T-helper 1 cell treated with Interleukin-12 subunit alpha and Interleukin-12 subunit beta and Interleukin-4 antibody, amounts not matched to agents 30 ng/mL and 1 ng/mL, for 36 hours (primary cell): ENCODE measurements at regions not wholly inside any gene's neighbourhood (a gene's known extent, or its start where the extent isn't known, plus 50 kb on each side); places are given as distances from the start of the nearest gene placed in this dataset.
"Not testable (repeated sequence)": the region's sequence is repeated elsewhere in the genome, so short reads cannot be mapped to it uniquely, and the experiment has no call there.

Experiments
- intact Hi-C: fragments of 100-400 bp; cut with micrococcal nuclease; formaldehyde crosslinking; loops from one replicate; pipeline ENCODE4 v1.15.1; 2024

DNA sequence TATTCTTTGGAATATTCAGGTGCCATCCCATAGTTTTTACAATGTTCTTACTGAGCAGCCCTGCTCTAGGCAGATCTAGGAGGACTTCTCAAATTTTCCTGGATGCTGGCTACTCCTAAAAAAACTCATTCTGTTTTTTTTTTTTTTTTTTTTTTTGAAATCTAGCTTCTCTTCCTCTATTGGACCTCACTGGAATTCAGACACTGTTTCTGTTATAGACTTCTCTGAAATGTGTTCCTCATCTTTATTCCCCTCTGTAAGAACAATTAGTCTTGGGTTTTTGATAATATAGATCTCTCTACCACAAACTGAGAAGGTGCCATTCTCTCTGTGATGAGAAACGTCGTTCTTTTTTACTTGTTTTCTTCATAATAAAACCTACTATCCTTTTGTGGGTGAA lies 115.3 kb upstream of the CCND2 start:
- intact Hi-C loops: no loop called here

DNA sequence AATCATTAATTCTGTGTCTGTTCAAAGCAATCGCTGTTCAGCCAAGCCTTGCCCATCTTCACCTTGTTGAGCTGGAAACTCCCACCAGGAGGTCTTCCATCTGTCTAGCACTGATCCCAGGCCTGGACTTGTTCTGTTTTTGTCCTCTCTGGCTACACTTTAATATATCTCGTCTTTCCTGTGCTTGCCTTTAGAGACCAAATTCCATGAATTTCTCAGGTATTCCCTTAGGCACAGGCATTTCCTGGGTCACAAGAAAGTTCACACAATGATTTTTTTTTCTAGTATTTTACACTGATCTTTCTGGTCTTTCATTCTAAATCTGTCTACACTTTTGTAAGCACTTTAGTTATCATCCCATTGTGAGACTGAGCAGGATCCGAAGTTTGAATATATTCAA lies 116.4 kb upstream of the CCND2 start:
- intact Hi-C loops: no loop called here

GRCh38 chr12:4156317-4156716 lies 117.2 kb upstream of the CCND2 start:
- intact Hi-C loops: loop anchor here (1.0 kb wide), 1 partner anchor 8 kb away; no protein-coding TSS in a partner anchor

DNA sequence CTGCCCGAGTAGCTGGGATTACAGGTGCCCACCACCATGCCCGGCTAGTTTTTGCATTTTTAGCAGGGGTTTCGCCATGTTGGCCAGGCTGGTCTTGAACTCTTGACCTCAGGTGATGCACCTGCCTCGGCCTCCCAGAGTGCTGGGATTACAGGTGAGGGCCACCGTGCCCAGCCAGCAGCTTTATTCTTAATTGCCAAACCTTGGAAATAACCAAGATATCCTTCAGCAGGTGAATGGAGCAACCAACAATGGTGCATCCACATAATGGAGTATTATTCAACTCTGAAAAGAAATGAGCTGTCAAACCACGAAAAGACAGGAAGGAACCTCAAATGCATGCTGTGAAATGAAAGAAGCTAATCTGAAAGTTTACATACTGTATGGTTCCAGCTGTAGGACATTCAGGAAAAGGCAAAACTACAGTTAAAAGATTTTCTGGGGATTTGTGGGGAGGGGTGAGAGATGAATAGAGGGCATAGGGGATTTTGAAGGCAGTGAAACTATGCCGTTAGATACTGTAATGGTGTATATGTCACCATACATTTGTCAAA lies 118.8 kb upstream of the CCND2 start:
- intact Hi-C loops: no loop called here

DNA sequence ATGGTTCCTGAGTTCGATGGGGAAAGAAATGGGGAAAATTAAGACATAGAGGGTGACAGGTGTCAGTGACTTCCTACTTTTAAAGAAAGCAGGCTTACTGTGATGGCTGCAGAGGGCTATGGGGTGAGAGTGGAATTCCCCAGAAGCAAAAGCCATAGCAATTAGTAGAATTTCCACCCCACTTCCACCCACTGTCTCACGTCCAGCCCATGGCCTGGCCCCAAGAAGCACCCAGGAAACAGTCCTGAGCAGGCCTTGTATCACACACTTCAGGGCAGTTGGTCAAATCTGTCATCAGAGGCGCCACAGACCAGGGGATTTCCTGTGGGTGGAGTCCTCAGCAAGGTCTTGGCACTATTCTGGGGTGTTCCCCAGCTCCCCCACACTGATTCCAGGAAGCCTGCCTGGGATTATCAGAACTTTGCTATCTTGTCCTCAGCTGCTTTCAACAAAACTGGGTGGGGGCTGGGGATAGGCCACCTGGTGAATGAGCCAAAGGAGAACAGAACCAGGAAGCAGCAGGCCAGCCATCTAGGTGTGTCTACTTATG lies 120.1 kb upstream of the CCND2 start:
- intact Hi-C loops: loop anchor here (1.0 kb wide), 4 partner anchors 10 to 119 kb away; no protein-coding TSS in a partner anchor

DNA sequence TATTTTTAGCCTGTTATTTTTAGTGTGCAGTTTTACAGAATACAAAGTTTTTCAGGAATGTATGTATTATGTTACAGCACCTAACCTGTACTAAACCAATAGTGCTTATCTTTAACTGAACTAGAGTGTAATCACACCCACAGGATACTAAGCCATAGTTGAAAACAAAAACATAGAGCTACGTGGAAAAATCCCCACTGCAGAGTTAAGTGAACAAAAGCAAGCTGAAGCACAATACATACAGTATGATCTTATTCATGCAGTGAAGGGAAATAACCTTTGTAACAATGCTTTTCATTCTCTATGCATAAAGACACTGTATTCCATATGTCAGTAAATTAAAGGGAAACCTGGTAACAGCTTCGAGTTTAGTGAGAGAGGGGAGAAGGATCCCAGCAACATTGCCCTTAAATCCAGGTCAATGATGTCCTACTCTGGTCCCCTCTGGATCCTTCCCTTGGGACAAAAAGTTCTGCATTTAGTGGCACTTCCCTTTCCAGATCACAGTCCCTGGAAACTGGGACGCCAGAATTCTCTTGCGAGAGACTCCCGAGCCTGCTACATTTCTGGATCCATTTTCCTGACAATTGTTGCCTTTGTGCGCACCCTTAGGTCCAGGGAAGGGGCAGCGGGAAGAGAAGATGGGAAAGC lies 121.3 kb upstream of the CCND2 start:
- intact Hi-C loops: loop anchor here (1.0 kb wide), 1 partner anchor 8 kb away; no protein-coding TSS in a partner anchor

DNA sequence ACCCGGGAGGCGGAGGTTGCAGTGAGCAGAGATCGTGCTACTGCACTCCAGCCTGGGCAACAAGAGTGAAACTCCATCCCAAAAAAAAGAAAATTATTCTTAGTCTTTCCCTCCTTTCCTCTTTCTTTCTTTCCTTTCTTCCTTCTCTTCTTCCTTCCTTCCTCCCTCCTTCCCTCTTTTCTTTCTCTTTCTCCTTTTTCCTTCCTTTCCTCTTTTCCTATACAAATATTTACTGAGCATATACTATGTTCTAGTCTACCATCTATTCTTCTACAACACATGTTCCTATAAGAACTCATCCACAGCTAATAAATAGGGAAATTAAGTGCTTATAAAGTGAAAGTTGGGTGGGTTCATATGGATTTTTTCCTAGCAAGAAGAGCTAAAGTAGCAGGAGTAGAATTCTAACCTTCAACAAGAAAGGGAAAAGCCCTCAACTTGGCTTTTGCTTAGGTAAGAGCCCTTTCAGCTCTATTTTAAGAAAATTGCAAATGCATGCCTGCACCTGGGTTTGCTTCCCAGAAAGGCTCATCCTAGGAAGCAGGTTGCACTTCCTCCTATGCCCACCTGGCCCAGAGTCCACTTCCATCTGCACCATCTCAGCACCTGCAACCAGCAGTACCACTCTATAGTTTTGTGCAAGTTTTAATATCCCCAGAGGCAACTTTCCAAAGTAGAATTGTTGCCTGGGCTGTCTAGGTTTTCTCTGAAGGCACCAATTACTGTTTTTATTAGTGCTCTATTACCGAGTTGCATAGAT lies 122.0 kb upstream of the CCND2 start:
- intact Hi-C loops: loop anchor here (1.0 kb wide), 1 partner anchor 9 kb away; no protein-coding TSS in a partner anchor

DNA sequence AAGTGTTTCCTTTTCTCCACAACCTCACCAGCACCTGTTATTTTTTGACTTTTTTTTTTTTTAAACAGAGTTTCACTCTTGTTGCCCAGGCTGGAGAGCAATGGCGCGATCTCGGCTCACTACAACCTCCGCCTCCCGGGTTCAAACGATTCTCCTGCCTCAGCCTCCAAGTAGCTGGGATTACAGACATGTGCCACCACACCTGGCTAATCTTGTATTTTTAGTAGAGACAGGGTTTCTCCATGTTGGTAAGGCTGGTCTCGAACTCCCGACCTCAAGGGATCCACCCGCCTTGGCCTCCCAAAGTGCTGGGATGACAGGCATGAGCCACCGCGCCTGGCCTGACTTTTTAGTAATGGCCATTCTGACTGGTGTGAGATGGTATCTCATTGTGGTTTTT lies 123.2 kb upstream of the CCND2 start:
- intact Hi-C loops: not testable (repeated sequence)

DNA sequence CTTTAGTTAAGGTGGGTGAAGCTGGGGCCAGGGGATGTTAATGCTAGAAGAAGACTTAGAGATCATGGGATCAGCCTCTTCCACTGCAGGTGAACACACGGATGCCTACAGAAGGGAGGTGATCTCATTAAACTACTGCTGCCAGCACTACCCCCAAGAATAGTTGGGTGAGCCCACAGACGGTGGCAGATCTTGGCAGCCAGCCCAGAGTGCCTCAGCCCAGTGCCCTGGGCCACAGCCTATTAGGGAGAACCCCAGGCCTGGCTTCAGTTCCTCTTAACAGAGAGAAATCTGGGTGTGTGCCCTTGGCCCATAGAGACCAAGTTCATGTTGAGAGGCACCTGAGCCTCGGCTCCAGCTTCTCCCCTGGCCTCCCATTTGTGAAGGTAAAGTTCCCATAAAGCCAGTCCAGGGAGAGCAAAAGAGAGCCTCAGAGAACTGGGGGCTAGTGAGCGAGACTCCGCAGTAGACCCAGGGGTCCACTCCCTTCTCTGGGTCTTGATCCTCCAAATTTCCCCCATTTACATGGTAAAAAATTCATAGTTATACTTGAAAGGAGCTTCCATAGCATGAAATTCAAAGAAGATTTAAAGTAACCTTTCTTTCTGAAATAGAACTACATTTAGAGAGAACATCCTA lies 125.0 kb upstream of the CCND2 start:
- intact Hi-C loops: loop anchor here (10.0 kb wide), 1 partner anchor 394 kb away; the partner anchor contains the start of gene CRACR2A

- intact Hi-C loops: loop anchor here (10.0 kb wide), 1 partner anchor 392 kb away; the partner anchor contains the start of gene CRACR2A
Observed at GRCh38 chr12:4147031-4147481, 126.5 kb upstream of the CCND2 start.

DNA sequence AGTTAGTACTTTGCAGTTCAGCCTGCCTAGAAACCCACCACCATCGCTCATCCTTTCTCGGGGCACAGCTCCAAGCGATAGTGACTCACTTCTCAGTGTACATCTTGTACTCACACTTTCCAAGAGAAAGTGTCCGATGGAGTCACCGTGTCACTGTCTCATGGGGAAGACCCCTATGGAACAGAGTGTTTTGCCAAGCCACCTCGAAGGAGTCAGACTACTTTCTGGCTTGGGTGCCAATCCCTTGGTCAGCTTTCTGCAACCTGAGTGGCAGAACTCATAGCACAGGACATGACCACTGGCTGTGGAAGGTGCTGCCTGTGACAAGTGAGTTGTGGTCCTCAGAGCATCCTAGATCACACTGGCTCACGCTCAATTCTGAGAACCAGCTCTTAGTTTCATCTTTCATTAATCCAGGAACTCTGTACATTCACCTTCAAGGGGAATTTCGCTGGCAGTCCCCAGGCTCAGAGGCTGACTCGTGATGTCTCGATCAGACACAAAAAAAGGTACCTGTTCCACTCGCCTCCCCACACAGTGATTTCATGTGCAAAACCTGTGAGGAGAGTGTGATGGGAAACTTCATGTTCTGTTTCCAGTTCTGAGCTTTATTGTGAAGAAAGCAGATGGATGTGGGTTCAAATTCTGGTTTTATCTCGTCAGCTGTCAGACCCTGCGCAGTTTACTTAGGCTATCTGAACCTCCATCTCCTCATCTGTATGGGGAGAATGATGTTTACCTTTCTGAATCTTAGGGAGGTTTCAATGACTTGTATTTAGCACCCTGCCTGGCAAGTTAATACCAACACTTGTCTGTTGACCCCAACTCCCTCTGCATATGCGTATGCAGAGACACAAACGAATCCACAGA lies 127.3 kb upstream of the CCND2 start:
- intact Hi-C loops: loop anchor here (1.0 to 10.0 kb wide), 3 partner anchors 32 to 391 kb away; partner anchors contain the start of gene CRACR2A

DNA sequence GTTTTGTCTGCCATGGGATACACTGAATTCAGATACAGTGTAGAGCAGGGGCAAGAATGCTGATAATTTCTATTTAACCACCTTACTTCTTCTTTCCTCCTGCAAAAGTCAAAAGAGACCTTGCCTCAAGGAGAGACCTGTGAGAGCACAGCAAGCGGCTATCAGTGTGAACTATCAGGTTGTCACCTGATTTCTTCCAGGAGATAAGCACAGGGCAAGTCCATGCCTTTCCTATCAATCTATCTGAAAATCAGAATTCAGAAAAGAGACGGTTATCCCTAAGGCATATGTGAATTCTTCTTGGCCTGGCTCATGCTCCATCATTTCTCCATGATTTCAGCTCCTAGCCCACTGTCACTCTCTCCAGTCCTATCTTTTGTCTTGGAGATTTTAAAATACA lies 128.9 kb upstream of the CCND2 start:
- intact Hi-C loops: loop anchor here (10.0 kb wide), 1 partner anchor 390 kb away; the partner anchor contains the start of gene CRACR2A

- intact Hi-C loops: loop anchor here (1.0 to 10.0 kb wide), 8 partner anchors 9 to 389 kb away; partner anchors contain the start of genes CRACR2A and PARP11
Observed at GRCh38 chr12:4143896-4144295, 129.7 kb upstream of the CCND2 start.

- intact Hi-C loops: loop anchor here (2.0 to 10.0 kb wide), 2 partner anchors 269 to 387 kb away; partner anchors contain the start of genes CRACR2A and PARP11
Observed at GRCh38 chr12:4141348-4142270, 132.0 kb upstream of the CCND2 start.

DNA sequence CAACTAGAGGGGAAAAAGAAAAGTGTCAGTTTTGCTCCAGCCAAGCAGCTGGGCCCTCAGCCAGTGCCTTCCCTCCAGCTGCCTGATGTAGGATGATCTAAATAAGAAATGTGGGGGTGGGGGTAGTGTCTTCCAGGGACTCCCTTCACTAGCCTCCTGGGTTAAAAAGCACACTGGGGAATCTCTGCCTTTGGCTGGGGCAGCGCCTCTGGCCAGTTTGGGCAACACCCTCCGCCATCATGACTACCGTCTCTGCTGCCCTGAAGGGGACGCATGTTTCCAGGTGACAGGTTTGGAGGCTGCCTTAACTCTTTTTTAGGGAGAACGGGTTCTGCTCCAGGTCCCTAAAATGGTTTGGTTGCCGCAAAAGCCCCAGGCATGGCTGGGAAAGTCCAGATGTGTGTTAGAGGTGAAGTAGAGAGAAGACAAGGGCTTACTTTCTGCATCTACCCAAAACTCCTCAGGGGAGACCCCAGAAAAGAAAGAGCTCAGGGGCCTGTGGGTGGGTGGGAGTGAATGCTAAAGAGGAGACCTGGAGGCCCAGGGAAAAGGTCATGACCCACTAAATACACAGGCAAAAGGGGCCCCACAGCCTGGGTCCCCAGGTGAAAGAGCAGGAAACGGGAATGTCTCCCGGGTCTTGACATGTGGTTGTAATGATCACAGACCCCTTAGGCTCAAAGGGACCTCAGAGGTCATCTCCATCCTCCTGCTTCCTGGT lies 132.8 kb upstream of the CCND2 start:
- intact Hi-C loops: loop anchor here (10.0 kb wide), 1 partner anchor 386 kb away; the partner anchor contains the start of gene CRACR2A

DNA sequence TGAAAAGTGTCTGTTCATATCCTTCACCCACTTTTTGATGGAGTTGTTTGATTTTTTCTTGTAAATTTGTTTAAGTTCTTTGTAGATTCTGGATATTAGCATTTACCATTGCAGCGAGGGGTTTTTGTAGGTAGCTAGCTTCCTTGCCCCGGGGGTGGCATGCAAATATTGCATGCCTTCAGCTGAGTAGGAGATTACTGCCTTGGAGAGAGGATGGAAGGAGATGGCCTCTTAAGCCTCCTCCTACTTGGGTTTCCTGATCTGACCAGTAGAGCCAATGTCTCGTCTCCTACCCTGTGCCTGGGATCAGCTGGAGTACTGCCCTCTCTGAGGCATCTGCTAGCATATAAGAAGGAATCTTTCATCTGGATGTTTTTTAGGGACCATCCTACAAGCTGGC lies 134.4 kb upstream of the CCND2 start:
- intact Hi-C loops: no loop called here

- intact Hi-C loops: not testable (repeated sequence)
Observed at GRCh38 chr12:4138532-4138931, 135.0 kb upstream of the CCND2 start.

GRCh38 chr12:4138051-4138450 lies 135.5 kb upstream of the CCND2 start:
- intact Hi-C loops: no loop called here
